Stimulated activated naive CD8-positive, alpha-beta T cell treated with anti-CD3 and anti-CD28 coated beads, Interleukin-15, amount 100 ng/mL, for 72 hours (primary cell): ENCODE measurements at regions not wholly inside any gene's neighbourhood (a gene's known extent, or its start where the extent isn't known, plus 50 kb on each side); places are given as distances from the start of the nearest gene placed in this dataset.

Experiments
- ATAC-seq: fragments of 150-1000 bp; cut with Tn5 transposase; 2 replicates; pipeline ENCODE4 v1.10.0; 2021; ENCODE audit warnings: mild to moderate bottlenecking, moderate library complexity
- DNase-seq, 2 donors: peaks; one replicate each; pipeline ENCODE4 v3.0.0; 2021 to 2022
- H3K27ac Mint-ChIP-seq, 2 donors: one replicate each; pipeline ENCODE4 v1.8.0; 2022; ENCODE audit warnings: mild to moderate bottlenecking in 2 of 2, mixed read lengths in 2 of 2, moderate library complexity in 2 of 2
- H3K27me3 Mint-ChIP-seq: one replicate; pipeline ENCODE4 v1.8.0; 2022; ENCODE audit warnings: mixed read lengths
- H3K4me1 Mint-ChIP-seq: one replicate; pipeline ENCODE4 v1.8.0; 2022; ENCODE audit warnings: mild to moderate bottlenecking, mixed read lengths
- H3K4me3 Mint-ChIP-seq, 2 donors: one replicate each; pipeline ENCODE4 v1.8.0; 2022; ENCODE audit warnings: mild to moderate bottlenecking in 2 of 2, mixed read lengths in 2 of 2, moderate library complexity in 1 of 2
- H3K9me3 Mint-ChIP-seq, 2 donors: one replicate each; pipeline ENCODE4 v1.8.0; 2022; ENCODE audit warnings: mixed read lengths in 2 of 2

DNA sequence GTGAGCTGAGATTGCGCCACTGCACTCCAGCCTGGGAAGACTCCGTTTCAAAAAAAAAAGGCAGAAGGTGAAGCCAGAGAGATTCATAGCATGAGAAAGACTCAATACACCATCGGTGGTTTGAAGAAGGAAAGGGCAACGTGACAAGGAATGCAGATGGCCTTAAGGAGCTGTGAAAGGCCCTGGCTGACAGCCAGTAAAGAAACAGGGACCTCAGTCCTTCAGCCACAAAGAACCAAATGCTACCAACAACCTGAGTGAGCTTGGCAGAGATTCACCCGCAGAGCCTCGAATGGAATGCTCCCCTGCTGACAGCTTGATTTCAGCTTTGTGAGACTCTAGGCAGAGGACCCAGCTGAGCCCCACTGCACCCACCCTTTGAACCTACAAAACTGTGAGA, 154.9 kb upstream of the NDUFV2 start:
- Mint-ChIP-seq H3K4me3 (no peak overlapping the region), H3K27ac (no peak overlapping the region), H3K9me3 (peaks cover 0 to 4% of the 10 kb centered on the region in 2 donors), H3K4me1 (no peaks in the 10 kb centered on the region), H3K27me3 (peaks cover 7% of the 10 kb centered on the region)
- ATAC-seq = no peak
- DNase-seq = no peak

DNA sequence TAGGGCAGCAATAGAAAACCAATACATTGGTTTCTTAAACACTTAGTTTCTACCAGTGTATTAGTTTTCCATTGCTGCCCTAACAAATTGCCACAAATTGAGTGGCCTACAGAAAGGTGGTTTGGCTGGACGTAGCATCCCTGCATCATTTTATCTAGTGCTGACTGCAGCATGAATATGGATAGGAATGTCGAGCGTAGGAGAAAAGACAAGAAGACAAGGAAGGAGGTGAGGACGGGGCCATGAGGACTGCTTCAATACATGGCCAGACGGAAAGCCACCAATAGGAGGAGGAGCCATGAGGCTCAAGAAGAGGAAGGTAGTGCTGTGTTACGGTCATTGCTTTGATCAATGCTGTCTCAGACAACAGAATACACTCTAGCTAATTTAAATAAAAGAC, 154.5 kb upstream of the NDUFV2 start:
- no peak overlapping the region for H3K27ac Mint-ChIP-seq
- no peak for DNase-seq
- H3K4me3 Mint-ChIP-seq = no peak overlapping the region
- peaks cover 7% of the 10 kb centered on the region for H3K27me3 Mint-ChIP-seq
- peaks cover 0 to 4% of the 10 kb centered on the region in 2 donors for H3K9me3 Mint-ChIP-seq
- no peaks in the 10 kb centered on the region for H3K4me1 Mint-ChIP-seq
- no peak for ATAC-seq

DNA sequence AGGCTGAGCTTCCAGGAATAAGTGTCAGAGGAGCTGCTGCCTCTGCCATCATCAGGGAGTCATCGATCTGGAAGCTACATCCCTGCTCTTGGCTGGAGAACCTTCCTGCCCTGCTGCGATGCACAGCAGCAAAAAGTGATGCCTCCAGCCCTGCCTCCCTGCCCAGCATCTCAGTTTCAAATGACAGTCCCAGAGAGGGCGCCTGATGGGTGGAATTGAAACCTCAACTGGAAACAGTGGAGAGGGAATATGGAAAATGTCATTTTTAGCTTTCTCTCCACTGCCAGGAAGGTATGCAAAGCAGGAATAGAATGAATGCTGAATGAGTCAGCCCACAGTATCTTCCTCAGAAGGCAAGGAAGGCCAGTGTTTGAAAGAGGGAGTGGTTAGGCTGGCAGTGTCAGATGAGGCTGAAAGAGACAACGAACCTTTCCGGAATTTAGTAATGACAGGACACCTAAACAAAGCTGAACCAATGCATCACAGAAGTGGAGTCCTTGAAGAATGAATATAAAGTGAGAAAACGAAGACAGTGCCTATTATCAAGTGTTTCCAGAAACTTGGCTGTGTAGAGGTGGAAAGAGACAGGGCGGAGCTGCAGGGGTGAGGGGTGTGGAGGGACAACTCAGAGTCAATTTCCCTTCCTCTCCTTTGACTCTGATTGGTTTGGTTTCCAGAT, 153.9 kb upstream of the NDUFV2 start:
- ATAC-seq = no peak
- Mint-ChIP-seq H3K27ac (no peak overlapping the region), H3K4me3 (no peak overlapping the region), H3K4me1 (no peaks in the 10 kb centered on the region), H3K27me3 (peaks cover 7% of the 10 kb centered on the region), H3K9me3 (peaks cover 0 to 4% of the 10 kb centered on the region in 2 donors)
- no peak for DNase-seq

DNA sequence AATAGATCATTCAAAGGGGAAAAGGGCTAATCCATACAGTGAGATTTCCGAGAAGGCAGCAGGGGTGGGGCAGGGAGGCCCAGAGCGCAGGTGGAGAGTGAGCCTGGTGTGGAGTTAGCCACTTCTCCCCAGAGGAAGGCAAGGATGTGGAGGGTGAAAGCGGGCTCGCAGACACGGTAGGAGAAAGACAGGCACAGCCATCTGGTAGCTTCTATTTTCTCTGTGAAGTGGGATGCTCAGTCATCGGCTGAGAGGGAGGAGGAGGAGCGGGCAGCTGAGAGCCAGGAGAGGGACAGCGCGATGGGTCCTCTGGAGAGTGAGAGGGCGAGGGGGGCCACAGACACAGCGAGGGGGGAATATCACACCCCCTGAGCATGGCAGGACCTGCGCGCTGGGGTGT, 153.3 kb upstream of the NDUFV2 start:
- no peaks in the 10 kb centered on the region for H3K4me1 Mint-ChIP-seq
- DNase-seq (no peak), ATAC-seq (no peak)
- no peak overlapping the region for H3K27ac Mint-ChIP-seq
- peaks cover 0 to 4% of the 10 kb centered on the region in 2 donors for H3K9me3 Mint-ChIP-seq
- no peak overlapping the region for H3K4me3 Mint-ChIP-seq
- peaks cover 7% of the 10 kb centered on the region for H3K27me3 Mint-ChIP-seq

DNA sequence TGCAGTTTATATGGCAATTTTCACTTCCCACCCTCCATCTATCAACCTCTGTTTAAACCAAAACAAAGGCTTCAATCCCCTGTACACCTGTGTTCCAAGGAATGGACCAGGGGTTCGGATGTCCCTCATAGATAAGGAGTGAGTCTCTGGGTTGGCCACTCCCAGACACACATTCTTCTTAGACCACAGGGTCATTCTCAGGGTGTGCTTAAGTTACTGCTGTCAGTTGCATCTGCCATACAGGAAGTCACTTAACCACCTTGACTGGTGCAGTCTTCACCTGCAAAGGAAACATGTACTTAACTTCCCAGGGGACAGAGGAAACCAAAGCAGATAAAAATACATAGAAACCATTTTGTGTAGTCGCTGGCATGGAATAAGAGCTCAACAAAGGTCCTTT, 151.0 kb upstream of the NDUFV2 start:
- no peaks in the 10 kb centered on the region for H3K4me1 Mint-ChIP-seq
- DNase-seq (no peak), ATAC-seq (no peak)
- no peak overlapping the region for H3K4me3 Mint-ChIP-seq
- no peak overlapping the region for H3K27ac Mint-ChIP-seq
- no peaks in the 10 kb centered on the region for H3K9me3 Mint-ChIP-seq
- no peaks in the 10 kb centered on the region for H3K27me3 Mint-ChIP-seq

DNA sequence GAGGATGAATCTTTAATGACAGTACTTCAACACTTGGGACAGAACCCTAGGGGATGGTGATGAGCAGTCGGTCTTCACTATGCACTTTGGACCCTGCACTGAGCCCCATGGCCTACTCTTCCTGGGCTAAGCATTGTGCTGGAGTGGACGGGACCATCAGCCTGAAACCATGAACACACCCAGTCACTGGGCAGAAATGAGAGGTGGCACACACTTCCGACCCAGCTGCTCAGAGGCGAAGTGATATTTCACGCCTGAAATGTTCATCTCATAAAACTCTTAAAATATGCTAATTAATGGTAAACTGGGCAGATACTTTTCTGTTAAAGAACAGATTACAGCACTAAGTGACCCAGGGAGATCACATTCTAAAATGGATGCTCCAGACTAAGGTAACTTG, 150.3 kb upstream of the NDUFV2 start:
- Mint-ChIP-seq H3K27ac (no peak overlapping the region), H3K9me3 (no peaks in the 10 kb centered on the region), H3K4me1 (no peaks in the 10 kb centered on the region), H3K4me3 (no peak overlapping the region), H3K27me3 (no peaks in the 10 kb centered on the region)
- ATAC-seq (no peak), DNase-seq (no peak)

DNA sequence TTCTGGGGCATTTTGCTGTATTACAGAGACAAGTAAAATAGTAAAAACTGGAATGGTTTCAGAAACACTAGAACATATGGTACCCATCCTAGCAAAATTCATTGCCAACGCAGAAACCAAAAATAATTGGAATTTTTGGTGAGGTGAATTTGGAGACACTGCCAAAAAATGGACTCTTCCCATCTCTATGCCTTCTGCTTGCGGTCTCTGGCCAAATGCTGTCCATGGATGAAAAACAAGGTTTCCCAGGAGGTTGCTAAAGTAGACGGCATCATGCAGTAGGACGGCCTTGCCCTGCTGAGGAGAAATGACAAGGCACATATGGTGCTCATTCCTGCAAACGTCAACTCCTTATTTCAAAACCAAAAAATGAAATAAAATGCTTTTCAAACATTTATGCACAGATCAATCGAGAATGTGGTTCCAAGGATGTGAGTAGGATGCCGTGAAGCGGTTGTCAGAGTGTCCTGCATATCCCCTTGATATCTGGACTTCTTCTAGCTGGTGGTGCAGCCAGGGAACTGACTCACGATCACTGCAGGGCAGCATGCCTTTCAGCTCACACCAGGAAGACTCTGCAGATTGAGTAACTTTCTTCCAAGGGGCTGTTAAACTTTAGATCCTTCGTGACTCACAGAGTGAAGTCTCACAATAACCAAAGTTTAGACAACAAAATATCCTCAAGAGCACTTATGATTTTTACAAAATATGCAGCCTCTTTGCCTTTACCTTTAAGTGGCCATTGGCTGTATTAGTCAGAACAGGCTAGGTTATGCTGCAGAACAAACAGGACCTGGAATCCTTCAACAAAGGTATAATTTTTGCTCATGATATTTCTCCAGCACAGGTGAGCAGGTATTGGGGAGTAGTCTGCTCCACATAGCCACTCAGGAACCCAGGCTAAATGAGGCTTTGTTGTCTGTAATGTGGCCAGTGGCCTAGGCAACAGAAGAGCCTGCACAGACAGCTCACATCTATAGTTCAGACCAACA, 149.4 kb upstream of the NDUFV2 start:
- no peak overlapping the region for H3K27ac Mint-ChIP-seq
- ATAC-seq (no peak), DNase-seq (no peak)
- no peaks in the 10 kb centered on the region for H3K9me3 Mint-ChIP-seq
- H3K27me3 Mint-ChIP-seq = no peaks in the 10 kb centered on the region
- no peak overlapping the region for H3K4me3 Mint-ChIP-seq
- no peaks in the 10 kb centered on the region for H3K4me1 Mint-ChIP-seq

DNA sequence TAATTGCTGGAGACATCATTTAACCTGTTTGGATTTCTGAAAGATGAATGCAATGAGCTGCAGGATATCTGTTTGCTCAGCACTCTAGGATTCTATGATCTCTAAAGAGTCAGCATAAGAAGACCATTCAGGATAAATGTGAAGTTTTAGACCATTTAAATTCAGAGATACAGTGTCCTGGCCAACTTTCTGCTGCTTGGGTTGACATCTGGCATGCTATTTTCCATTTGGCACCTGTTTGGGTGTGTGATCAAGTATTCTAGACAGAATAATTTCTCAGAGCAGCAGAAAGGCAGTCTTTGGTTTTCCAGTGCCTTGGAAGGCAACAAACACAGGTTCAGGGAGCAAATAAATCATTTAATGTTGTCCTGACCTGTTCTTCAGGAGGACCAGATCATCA, 144.8 kb upstream of the NDUFV2 start:
- DNase-seq = no peak
- Mint-ChIP-seq H3K27ac (no peak overlapping the region), H3K27me3 (no peaks in the 10 kb centered on the region), H3K9me3 (no peaks in the 10 kb centered on the region), H3K4me1 (no peaks in the 10 kb centered on the region), H3K4me3 (no peak overlapping the region)
- no peak for ATAC-seq

DNA sequence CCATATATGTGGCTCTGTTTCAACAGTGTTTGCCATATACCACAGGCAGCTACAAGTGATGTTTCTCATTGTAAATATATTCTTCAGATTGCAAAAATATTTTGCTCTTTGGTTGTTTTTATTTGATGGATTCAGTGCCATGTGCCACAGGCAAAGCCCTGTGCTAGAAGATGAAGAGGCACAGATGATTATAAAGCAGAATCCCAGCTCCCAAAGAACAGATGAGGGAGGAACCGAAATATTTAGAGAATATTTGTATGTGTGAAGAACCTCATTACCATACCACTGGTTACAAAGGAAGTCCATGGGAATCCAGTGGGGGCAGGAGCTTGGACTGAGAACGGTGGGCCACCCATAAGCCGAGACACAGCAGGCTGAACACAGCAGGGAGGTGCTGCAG, 143.8 kb upstream of the NDUFV2 start:
- Mint-ChIP-seq H3K27ac (no peak overlapping the region), H3K9me3 (no peaks in the 10 kb centered on the region), H3K27me3 (no peaks in the 10 kb centered on the region), H3K4me1 (no peaks in the 10 kb centered on the region), H3K4me3 (no peak overlapping the region)
- ATAC-seq (no peak), DNase-seq (no peak)

DNA sequence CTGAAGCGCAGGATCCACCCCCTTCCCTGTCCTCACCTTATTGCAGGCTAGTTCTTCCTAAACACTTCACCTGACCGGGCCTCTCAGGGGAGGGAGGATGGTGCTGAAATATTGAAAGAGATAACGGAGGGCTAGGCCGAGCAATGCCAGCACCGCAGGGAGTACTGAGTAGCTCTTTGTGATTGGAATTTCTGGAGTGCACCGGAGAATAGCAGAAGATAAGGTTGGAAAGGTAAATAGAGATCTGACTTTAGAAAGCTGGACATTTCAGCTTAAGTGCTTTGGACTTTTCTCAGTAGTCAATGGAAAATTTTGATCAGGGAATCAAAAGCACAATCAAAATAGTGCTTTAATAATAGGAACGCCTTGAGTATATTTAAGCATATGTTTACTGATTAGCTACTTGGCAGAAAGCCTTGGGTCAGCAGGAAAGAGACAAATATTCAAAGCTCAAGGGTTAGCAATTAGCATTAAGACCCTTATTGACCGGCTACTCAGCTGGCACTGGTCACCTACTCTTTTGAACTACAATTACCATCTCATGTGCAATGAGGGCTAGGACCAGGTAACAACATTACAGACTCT, 142.9 kb upstream of the NDUFV2 start:
- ATAC-seq = no peak
- H3K4me3 Mint-ChIP-seq = no peak overlapping the region
- H3K27ac Mint-ChIP-seq = no peak overlapping the region

DNA sequence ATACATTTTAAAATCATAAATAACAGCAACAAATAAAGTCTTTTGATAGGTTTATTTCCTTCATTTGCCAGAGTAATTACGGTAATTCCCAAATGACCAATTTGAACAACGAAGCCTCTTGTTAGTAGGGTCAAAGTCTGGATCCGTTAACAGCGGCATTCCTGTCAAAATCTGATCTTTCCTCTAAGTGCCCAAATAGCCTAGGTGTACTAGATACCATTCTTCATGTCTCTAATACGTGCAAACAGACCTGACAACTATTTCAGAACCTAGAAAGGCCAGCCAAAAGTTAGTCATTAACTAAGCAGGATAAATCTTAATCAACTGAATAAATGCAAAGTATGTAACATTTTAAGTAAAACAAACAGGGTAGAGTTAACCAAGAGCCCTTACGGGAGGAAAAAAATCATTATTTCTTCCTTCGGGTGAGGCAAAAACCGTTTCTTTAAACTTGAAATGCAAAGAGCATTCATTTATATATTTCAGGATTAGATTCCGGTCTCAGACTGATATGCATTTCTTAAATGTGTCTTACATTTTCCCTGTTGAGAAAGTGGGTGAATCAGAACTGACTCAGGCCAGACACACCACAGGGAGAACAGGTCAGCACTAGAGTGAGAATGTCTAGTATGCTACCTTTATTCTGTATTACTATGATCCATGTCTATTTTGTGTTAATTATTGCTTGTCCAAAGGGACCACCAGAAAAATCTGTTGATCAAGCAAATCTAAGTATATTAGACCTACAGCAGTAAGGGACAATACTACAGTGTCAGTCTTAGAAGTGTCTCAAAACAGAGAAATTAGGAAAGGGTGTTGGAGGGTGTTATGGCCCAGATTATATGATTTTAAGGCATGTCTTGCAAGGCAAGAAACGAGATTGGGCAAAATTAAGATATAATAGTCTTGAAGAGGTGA, 141.5 kb upstream of the NDUFV2 start:
- Mint-ChIP-seq H3K4me1 (no peaks in the 10 kb centered on the region), H3K27me3 (no peaks in the 10 kb centered on the region), H3K9me3 (no peaks in the 10 kb centered on the region), H3K4me3 (no peak overlapping the region), H3K27ac (no peak overlapping the region)
- ATAC-seq = no peak
- no peak for DNase-seq

More for the DNA sequence above, 142.9 kb upstream of the NDUFV2 start:
- Mint-ChIP-seq H3K9me3 (no peaks in the 10 kb centered on the region), H3K4me1 (no peaks in the 10 kb centered on the region), H3K27me3 (no peaks in the 10 kb centered on the region)
- DNase-seq = no peak

DNA sequence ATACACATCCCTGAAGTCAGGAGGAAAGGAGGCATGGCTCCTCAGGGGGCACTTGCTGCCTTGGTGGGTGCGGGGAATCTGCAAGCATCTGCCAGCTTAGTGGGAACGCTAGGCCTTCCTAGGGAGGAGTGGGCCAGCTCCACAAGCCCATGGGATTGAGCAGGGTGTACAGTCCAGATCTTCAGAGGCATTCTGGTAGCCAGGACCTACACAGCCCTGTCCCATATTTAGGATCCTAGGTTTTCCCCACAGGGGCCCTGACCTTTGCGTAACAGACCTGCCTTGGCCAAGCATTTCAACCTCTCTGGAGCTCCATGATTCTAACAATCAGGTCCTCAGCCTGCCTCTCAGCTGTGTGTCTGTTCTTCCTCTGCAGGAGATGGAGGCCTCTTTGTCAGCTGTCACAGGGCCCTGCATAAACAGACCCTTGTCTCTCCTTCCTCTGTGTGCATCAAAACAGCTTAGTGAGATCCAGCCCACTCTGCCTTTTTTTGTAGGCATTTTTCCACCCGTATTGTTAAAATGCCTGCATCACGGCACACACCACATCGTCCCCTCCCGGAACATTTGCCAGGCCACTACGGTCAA, 140.2 kb upstream of the NDUFV2 start:
- ATAC-seq (no peak), DNase-seq (no peak)
- no peaks in the 10 kb centered on the region for H3K27me3 Mint-ChIP-seq
- H3K27ac Mint-ChIP-seq = no peak overlapping the region
- H3K9me3 Mint-ChIP-seq = no peaks in the 10 kb centered on the region
- no peaks in the 10 kb centered on the region for H3K4me1 Mint-ChIP-seq
- no peak overlapping the region for H3K4me3 Mint-ChIP-seq

DNA sequence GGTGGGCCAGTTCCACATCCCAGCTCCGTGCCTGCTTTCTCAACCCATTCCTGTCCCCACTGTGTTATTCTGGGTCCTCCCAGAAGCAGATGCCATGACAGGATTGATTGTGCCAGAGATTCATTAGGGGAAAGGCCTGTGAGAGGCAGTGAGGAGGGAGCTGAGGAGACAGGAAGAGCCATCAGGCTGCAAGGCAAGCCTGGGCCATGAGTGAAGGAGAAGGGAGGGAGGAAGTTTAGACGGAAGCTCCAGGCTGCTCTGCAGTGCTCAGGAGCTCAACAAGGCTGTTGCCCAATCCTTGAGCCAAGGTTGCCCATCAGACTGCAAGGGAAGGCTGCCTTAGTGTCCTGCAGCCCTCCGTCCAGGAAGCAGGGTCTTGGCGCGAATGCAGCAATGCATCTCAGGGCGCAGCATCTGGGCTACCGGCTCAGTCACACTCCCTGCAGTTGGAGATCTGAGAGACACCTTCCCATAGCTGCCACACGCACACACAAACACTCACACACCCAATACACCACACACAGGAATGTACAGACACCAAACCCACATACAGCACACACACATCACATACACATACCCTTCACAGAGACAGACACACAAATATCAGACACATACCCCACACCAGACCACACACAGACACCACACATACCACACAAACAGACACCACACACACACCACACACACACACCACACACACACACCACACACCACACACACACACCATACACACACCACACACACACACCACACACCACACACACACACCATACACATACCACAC, 139.5 kb upstream of the NDUFV2 start:
- H3K4me3 Mint-ChIP-seq = no peak overlapping the region
- no peaks in the 10 kb centered on the region for H3K27me3 Mint-ChIP-seq
- H3K9me3 Mint-ChIP-seq = no peaks in the 10 kb centered on the region
- ATAC-seq (no peak), DNase-seq (no peak)
- H3K4me1 Mint-ChIP-seq = no peaks in the 10 kb centered on the region
- H3K27ac Mint-ChIP-seq = peak overlapping the region in 1 of 2 donors; percentile 38

DNA sequence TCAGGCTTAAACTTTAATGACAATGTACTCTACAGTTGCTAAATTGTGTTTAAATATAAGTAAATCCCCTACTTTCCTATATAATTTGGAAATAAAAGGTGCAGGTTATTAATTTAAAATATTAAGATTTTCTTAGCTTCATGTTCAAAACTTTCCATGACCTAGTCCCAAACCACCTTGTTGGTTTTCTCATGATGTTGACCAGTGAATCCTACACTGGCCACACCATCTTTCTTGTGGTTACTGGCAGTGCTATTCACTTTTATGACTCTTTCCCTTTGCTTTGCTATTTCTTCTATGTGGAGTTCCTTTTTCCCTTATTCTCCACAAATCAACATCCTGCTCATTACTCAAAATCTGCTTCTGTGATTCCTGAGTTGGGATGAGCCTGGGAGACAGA, 138.6 kb upstream of the NDUFV2 start:
- H3K27ac Mint-ChIP-seq = no peak overlapping the region
- no peak overlapping the region for H3K4me3 Mint-ChIP-seq
- H3K9me3 Mint-ChIP-seq = no peaks in the 10 kb centered on the region
- DNase-seq (no peak), ATAC-seq (no peak)
- peaks cover 2% of the 10 kb centered on the region for H3K27me3 Mint-ChIP-seq
- no peaks in the 10 kb centered on the region for H3K4me1 Mint-ChIP-seq
